Kidney (tissue), 13 donors: ENCODE measurements at regions not wholly inside any gene's neighbourhood (a gene's known extent, or its start where the extent isn't known, plus 50 kb on each side); places are given as distances from the start of the nearest gene placed in this dataset.

Source experiments
- DNase-seq, 5 donors: peaks; one replicate each; pipeline ENCODE4 v3.0.0-alpha.2; 2013 to 2020
- FAIRE-seq: peaks from 2 replicates; lab custom pipeline; 2012; peaks lifted over from hg19 to GRCh38; lab: Jason Lieb, UNC
- H3K27ac ChIP-seq, 2 donors: one replicate each; pipeline ENCODE4 v1.7.0; 2013; ENCODE audit warnings: low read depth in 2 of 2, low read length in 2 of 2, inconsistent platforms in 1 of 2
- H3K27me3 ChIP-seq: one replicate; pipeline ENCODE4 v1.7.1; 2013; ENCODE audit warnings: low read length, inconsistent platforms; ENCODE audit not compliant: control insufficient read depth, insufficient read depth
- H3K36me3 ChIP-seq, 3 donors: one replicate each; pipeline versions ENCODE4 v1.7.0 to v1.7.1; 2013; ENCODE audit warnings: low read length in 3 of 3, control low read depth in 1 of 3, inconsistent platforms in 1 of 3; ENCODE audit not compliant: insufficient read depth in 3 of 3, control insufficient read depth in 2 of 3
- H3K4me1 ChIP-seq, 3 donors: one replicate each; pipeline versions ENCODE4 v1.7.0 to v1.7.1; 2013; ENCODE audit warnings: low read length in 3 of 3, inconsistent platforms in 1 of 3, low read depth in 1 of 3; ENCODE audit not compliant: control insufficient read depth in 2 of 3, insufficient read depth in 2 of 3
- H3K4me3 ChIP-seq, 3 donors: one replicate each; pipeline versions ENCODE4 v1.7.0 to v1.8.1; 2013; ENCODE audit warnings: low read length in 3 of 3, control low read depth in 1 of 3, inconsistent platforms in 1 of 3
- H3K9ac ChIP-seq, 3 donors: one replicate each; pipeline versions ENCODE4 v1.7.0 to v1.7.1; 2013; ENCODE audit warnings: low read length in 3 of 3, control low read depth in 1 of 3, inconsistent platforms in 1 of 3
- H3K9me3 ChIP-seq, 3 donors: one replicate each; pipeline versions ENCODE4 v1.7.0 to v1.7.1; 2013; ENCODE audit warnings: low read length in 3 of 3, control low read depth in 1 of 3, inconsistent platforms in 1 of 3; ENCODE audit not compliant: control insufficient read depth in 2 of 3, insufficient read depth in 1 of 3
- CTCF ChIP-seq: IDR thresholded peaks from 3 replicates; pipeline ENCODE4 v1.5.1; 2012; ENCODE audit warnings: mild to moderate bottlenecking, moderate library complexity, borderline replicate concordance; ENCODE audit not compliant: insufficient read depth; ENCODE audit errors: extremely low read depth
- intact Hi-C: fragments of 100-400 bp; cut with DNase I; formaldehyde crosslinking; loops from one replicate; pipeline ENCODE4 v1.11.1; 2022
- donor health status: control.
- donor health status: control.
- donor health status: control.
- donor health status: control.
- donor health status: control.
- donor health status: DM: yes; HTN: yes; CAD: no.
- donor health status: Normal renal cell carcinoma (clear cell type).

- FAIRE-seq = no peak
- intact Hi-C loops = no loop called here
Observed at GRCh38 chr3:61411009-61411662, 150.2 kb upstream of the PTPRG start.

GRCh38 chr3:61414456-61414855 is 146.9 kb upstream of the PTPRG start:
- no peaks in the 10 kb centered on the region for H3K36me3 ChIP-seq
- no peak overlapping the region for H3K27ac ChIP-seq
- no peak for TF ChIP-seq CTCF
- no peaks in the 10 kb centered on the region for H3K27me3 ChIP-seq
- intact Hi-C loops = no loop called here
- FAIRE-seq = no peak
- no peak overlapping the region for H3K9ac ChIP-seq
- no peak for DNase-seq
- no peak overlapping the region for H3K4me3 ChIP-seq
- H3K4me1 ChIP-seq = no peaks in the 10 kb centered on the region
- H3K9me3 ChIP-seq = no peaks in the 10 kb centered on the region

More at GRCh38 chr3:61411009-61411662, 150.2 kb upstream of the PTPRG start:
- Histone ChIP-seq H3K27ac (no peak overlapping the region), H3K9me3 (no peaks in the 10 kb centered on the region), H3K9ac (no peak overlapping the region), H3K4me3 (no peak overlapping the region), H3K36me3 (no peaks in the 10 kb centered on the region), H3K27me3 (no peaks in the 10 kb centered on the region), H3K4me1 (no peaks in the 10 kb centered on the region)
- no peak for TF ChIP-seq CTCF
- no peak for DNase-seq

GRCh38 chr3:61415201-61415600 is 146.2 kb upstream of the PTPRG start:
- no peaks in the 10 kb centered on the region for H3K27me3 ChIP-seq
- no peak for TF ChIP-seq CTCF
- no peaks in the 10 kb centered on the region for H3K36me3 ChIP-seq
- H3K4me1 ChIP-seq = no peaks in the 10 kb centered on the region
- H3K4me3 ChIP-seq = no peak overlapping the region
- intact Hi-C loops = no loop called here
- no peak for DNase-seq
- FAIRE-seq = no peak
- no peak overlapping the region for H3K27ac ChIP-seq
- no peak overlapping the region for H3K9ac ChIP-seq
- no peaks in the 10 kb centered on the region for H3K9me3 ChIP-seq

- FAIRE-seq = no peak
- intact Hi-C loops = no loop called here
Observed at GRCh38 chr3:61416618-61417017, 144.8 kb upstream of the PTPRG start.

More at GRCh38 chr3:61416618-61417017, 144.8 kb upstream of the PTPRG start:
- Histone ChIP-seq H3K27ac (no peak overlapping the region), H3K36me3 (no peaks in the 10 kb centered on the region), H3K9me3 (no peaks in the 10 kb centered on the region), H3K27me3 (no peaks in the 10 kb centered on the region), H3K4me3 (no peak overlapping the region), H3K4me1 (no peaks in the 10 kb centered on the region), H3K9ac (no peak overlapping the region)
- DNase-seq = no peak
- no peak for TF ChIP-seq CTCF
